WTC11 (cell line): ENCODE measurements at regions not wholly inside any gene's neighbourhood (a gene's known extent, or its start where the extent isn't known, plus 50 kb on each side); places are given as distances from the start of the nearest gene placed in this dataset.

ENCODE experiments used
- ATAC-seq: fragments of 200-7000 bp; cut with Tn5 transposase; 2 replicates; pipeline ENCODE4 v1.10.0; 2021; ENCODE audit warnings: mild to moderate bottlenecking, moderate library complexity
- CTCF ChIA-PET: fragments of 300-600 bp; sonication (Branson Sonifier 250); formaldehyde crosslinking; loops from one replicate; lab custom pipeline; 2021; ENCODE audit warnings: antibody characterized with exemption; lab: Charles Lee
- POLR2A ChIA-PET: fragments of 350-600 bp; sonication (Branson Sonifier 250); formaldehyde crosslinking; loops from one replicate; lab custom pipeline; 2021; ENCODE audit warnings: antibody characterized with exemption; lab: Charles Lee
- DNase-seq: peaks from one replicate; pipeline ENCODE4 v3.0.0; 2021; ENCODE audit warnings: low spot score
- H3K27ac Mint-ChIP-seq: 2 replicates; pipeline ENCODE4 v1.8.0; 2021; ENCODE audit warnings: mixed read lengths
- H3K27me3 Mint-ChIP-seq: 2 replicates; pipeline ENCODE4 v1.8.0; 2021; ENCODE audit warnings: low read depth, mild to moderate bottlenecking, moderate library complexity, mixed read lengths
- H3K36me3 Mint-ChIP-seq: 2 replicates; pipeline ENCODE4 v1.8.0; 2021; ENCODE audit warnings: mixed read lengths
- H3K4me1 Mint-ChIP-seq: 2 replicates; pipeline ENCODE4 v1.8.0; 2022; ENCODE audit warnings: mixed read lengths
- H3K4me3 Mint-ChIP-seq: 2 replicates; pipeline ENCODE4 v1.8.0; 2021; ENCODE audit warnings: mild to moderate bottlenecking, moderate library complexity, mixed read lengths
- H3K9me3 Mint-ChIP-seq: 2 replicates; pipeline ENCODE4 v1.8.0; 2021; ENCODE audit warnings: mixed read lengths
- CREM ChIP-seq: sonication (generic); formaldehyde crosslinking; IDR thresholded peaks from 2 replicates; pipeline ENCODE4 v1.8.1; 2022; ENCODE audit warnings: mild to moderate bottlenecking, missing genetic modification reagents, moderate library complexity
- ELF4 ChIP-seq: sonication (generic); formaldehyde crosslinking; IDR thresholded peaks from 2 replicates; pipeline ENCODE4 v1.8.1; 2022; ENCODE audit warnings: low read depth, mild to moderate bottlenecking, moderate library complexity, missing genetic modification reagents
- EMX1 ChIP-seq: fragments of 250-450 bp; sonication (Bioruptor Pico); IDR thresholded peaks from 2 replicates; pipeline ENCODE4 v1.8.0; 2021; ENCODE audit warnings: mild to moderate bottlenecking
- GABPB1 ChIP-seq: sonication (generic); formaldehyde crosslinking; IDR thresholded peaks from 2 replicates; pipeline ENCODE4 v1.8.1; 2023; ENCODE audit warnings: mild to moderate bottlenecking, missing genetic modification reagents
- GRHL2 ChIP-seq: fragments of 250-450 bp; sonication (Bioruptor Pico); IDR thresholded peaks from 2 replicates; pipeline ENCODE4 v1.8.0; 2022; ENCODE audit warnings: mild to moderate bottlenecking, moderate library complexity; ENCODE audit not compliant: insufficient replicate concordance, severe bottlenecking
- MXD4 ChIP-seq: fragments of 250-450 bp; sonication (Bioruptor Pico); IDR thresholded peaks from 2 replicates; pipeline ENCODE4 v1.8.0; 2021; ENCODE audit warnings: mild to moderate bottlenecking, moderate library complexity, borderline replicate concordance
- NFATC4 ChIP-seq: fragments of 250-450 bp; sonication (Bioruptor Pico); IDR thresholded peaks from 2 replicates; pipeline ENCODE4 v1.9.0; 2021; ENCODE audit warnings: mild to moderate bottlenecking
- NFE2L1 ChIP-seq: sonication (generic); formaldehyde crosslinking; IDR thresholded peaks from 2 replicates; pipeline ENCODE4 v1.8.1; 2023; ENCODE audit warnings: missing genetic modification reagents
- SMAD4 ChIP-seq: sonication (generic); formaldehyde crosslinking; IDR thresholded peaks from 2 replicates; pipeline ENCODE4 v1.8.0; 2022; ENCODE audit warnings: mild to moderate bottlenecking, missing genetic modification reagents
- SOX15 ChIP-seq: fragments of 250-450 bp; sonication (Bioruptor Pico); IDR thresholded peaks from 2 replicates; pipeline ENCODE4 v1.9.0; 2021; ENCODE audit warnings: mild to moderate bottlenecking
- SP1 ChIP-seq: sonication (generic); formaldehyde crosslinking; conservative IDR thresholded peaks from 2 replicates; pipeline ENCODE4 v1.8.1; 2022; ENCODE audit warnings: missing genetic modification reagents
- TEAD1 ChIP-seq: sonication (generic); formaldehyde crosslinking; IDR thresholded peaks from 2 replicates; pipeline ENCODE4 v1.8.0; 2022; ENCODE audit warnings: mild to moderate bottlenecking, missing genetic modification reagents
- ZNF263 ChIP-seq: sonication (generic); formaldehyde crosslinking; IDR thresholded peaks from 2 replicates; pipeline ENCODE4 v1.8.1; 2022; ENCODE audit warnings: low read depth, mild to moderate bottlenecking, moderate library complexity, missing genetic modification reagents
- ZNF416 ChIP-seq: fragments of 250-450 bp; sonication (Bioruptor Pico); IDR thresholded peaks from 2 replicates; pipeline ENCODE4 v1.9.0; 2021; ENCODE audit warnings: mild to moderate bottlenecking, inconsistent platforms
- TF ChIP-seq, protein P1 (sequence below): sonication (generic); formaldehyde crosslinking; conservative IDR thresholded peaks from 2 replicates; pipeline ENCODE4 v1.8.1; 2022; ENCODE audit warnings: mild to moderate bottlenecking, missing genetic modification reagents
- TF ChIP-seq, protein P2 (sequence below): sonication (generic); formaldehyde crosslinking; IDR thresholded peaks from 2 replicates; pipeline ENCODE4 v1.8.0; 2022; ENCODE audit warnings: mild to moderate bottlenecking, missing genetic modification reagents
- TF ChIP-seq, protein P3 (sequence below): sonication (generic); formaldehyde crosslinking; IDR thresholded peaks from 2 replicates; pipeline ENCODE4 v1.8.1; 2022; ENCODE audit warnings: missing genetic modification reagents, borderline replicate concordance
- TF ChIP-seq, protein P4 (sequence below): sonication (generic); formaldehyde crosslinking; IDR thresholded peaks from 2 replicates; pipeline ENCODE4 v1.8.1; 2022; ENCODE audit warnings: mild to moderate bottlenecking, missing genetic modification reagents, moderate library complexity, borderline replicate concordance
- TF ChIP-seq, protein P5 (sequence below): sonication (generic); formaldehyde crosslinking; IDR thresholded peaks from 2 replicates; pipeline ENCODE4 v1.8.1; 2022; ENCODE audit warnings: low read depth, mild to moderate bottlenecking, moderate library complexity, missing genetic modification reagents, borderline replicate concordance
- TF ChIP-seq, protein P6 (sequence below): sonication (generic); formaldehyde crosslinking; IDR thresholded peaks from 2 replicates; pipeline ENCODE4 v1.8.1; 2023; ENCODE audit warnings: mild to moderate bottlenecking, missing genetic modification reagents, moderate library complexity

DNA sequence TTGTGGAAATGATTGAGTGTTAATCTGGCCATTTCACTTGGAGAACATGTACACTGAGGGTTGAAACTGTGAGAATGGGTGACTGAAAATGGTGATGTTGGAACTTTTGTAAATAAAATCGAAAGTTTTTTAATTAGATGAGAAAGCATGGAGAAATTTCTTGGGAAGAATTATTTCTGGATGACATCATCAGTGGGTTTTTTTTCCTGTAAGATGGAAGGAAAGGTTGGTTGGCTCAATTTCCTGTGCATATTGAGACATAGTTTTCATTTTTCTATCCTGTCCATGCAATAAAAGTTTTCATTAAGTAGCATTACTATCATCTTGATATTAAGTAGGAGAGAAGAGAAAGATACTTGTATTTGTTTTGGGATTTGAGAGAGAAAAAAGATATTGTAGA lies 120.6 kb upstream of the HTR2A start (continued):
- TF ChIP-seq, protein P1, sequence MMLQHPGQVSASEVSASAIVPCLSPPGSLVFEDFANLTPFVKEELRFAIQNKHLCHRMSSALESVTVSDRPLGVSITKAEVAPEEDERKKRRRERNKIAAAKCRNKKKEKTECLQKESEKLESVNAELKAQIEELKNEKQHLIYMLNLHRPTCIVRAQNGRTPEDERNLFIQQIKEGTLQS (CRISPR knock-in tag), result no peak
- TF ChIP-seq ELF4 (CRISPR knock-in tag), result no peak
- TF ChIP-seq CREM (CRISPR knock-in tag), result no peak
- TF ChIP-seq TEAD1 (CRISPR knock-in tag), result no peak
- TF ChIP-seq, protein P2, sequence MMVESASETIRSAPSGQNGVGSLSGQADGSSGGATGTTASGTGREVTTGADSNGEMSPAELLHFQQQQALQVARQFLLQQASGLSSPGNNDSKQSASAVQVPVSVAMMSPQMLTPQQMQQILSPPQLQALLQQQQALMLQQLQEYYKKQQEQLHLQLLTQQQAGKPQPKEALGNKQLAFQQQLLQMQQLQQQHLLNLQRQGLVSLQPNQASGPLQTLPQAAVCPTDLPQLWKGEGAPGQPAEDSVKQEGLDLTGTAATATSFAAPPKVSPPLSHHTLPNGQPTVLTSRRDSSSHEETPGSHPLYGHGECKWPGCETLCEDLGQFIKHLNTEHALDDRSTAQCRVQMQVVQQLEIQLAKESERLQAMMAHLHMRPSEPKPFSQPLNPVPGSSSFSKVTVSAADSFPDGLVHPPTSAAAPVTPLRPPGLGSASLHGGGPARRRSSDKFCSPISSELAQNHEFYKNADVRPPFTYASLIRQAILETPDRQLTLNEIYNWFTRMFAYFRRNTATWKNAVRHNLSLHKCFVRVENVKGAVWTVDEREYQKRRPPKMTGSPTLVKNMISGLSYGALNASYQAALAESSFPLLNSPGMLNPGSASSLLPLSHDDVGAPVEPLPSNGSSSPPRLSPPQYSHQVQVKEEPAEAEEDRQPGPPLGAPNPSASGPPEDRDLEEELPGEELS (CRISPR knock-in tag), result no peak

DNA sequence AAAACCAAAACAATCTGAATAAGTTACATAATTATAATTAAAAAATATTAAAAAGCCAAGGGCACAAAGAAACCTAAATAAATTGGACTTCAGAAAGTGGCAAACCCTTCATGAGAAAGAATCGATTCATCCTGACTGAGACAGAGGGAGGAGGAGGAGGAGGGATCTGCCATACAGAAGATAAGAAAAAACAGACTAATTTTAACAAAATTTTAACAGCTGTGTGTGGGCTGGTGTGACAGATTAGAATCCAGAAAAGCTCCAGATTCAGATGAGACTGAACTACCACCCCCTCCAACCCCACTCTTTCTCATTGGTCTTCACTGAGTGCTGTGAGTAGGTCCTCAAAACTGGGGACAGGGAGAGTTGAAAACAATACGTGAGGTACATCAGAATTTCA lies 111.5 kb upstream of the HTR2A start:
- Mint-ChIP-seq H3K4me1 (peaks cover 7% of the 10 kb centered on the region), H3K36me3 (no peaks in the 10 kb centered on the region), H3K9me3 (no peaks in the 10 kb centered on the region), H3K27me3 (no peaks in the 10 kb centered on the region), H3K4me3 (no peak overlapping the region), H3K27ac (no peak overlapping the region)
- ChIA-PET POLR2A (no interaction called here), CTCF (no interaction called here)
- ATAC-seq, result no peak
- TF ChIP-seq, protein P3, sequence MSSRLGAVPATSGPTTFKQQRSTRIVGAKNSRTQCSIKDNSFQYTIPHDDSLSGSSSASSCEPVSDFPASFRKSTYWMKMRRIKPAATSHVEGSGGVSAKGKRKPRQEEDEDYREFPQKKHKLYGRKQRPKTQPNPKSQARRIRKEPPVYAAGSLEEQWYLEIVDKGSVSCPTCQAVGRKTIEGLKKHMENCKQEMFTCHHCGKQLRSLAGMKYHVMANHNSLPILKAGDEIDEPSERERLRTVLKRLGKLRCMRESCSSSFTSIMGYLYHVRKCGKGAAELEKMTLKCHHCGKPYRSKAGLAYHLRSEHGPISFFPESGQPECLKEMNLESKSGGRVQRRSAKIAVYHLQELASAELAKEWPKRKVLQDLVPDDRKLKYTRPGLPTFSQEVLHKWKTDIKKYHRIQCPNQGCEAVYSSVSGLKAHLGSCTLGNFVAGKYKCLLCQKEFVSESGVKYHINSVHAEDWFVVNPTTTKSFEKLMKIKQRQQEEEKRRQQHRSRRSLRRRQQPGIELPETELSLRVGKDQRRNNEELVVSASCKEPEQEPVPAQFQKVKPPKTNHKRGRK (CRISPR knock-in tag), result no peak
- TF ChIP-seq SMAD4 (CRISPR knock-in tag) (no peak), NFATC4 (no peak), GRHL2 (CRISPR knock-in tag) (no peak), NFE2L1 (CRISPR knock-in tag) (no peak)
- TF ChIP-seq, protein P1 (CRISPR knock-in tag), result no peak
- no peak for DNase-seq

DNA sequence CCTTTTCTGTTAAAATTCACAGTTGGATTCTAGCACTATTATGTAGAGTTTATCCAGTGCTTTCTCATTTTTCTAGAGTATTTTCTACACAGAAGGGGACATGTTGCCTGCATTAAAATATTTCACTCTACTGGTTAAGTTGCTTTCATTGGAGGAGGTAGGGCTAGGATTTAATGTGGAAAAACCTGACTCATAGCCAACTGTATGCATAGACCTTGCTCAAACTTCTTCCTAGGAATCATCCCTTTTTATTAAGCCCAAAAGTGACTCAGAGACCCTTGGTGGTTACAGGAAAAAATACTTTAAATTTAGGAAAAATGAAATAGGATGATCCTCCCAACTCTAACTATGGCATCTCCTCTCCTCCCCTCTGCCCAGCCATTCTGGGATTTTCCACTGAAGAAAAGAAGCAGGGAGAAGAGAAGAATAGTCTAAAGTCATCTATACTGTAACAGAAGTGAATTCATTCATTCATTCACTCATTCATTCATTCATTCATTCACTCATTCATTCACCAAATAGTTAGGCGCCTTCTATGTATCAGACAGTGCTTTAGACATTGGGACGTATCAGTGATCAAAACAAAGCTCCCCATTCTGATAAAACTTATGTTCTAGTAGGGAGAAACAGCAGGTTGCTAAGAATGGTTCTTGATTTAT lies 109.0 kb upstream of the HTR2A start:
- ChIA-PET CTCF (no interaction called here), POLR2A (no interaction called here)
- ATAC-seq (no peak), DNase-seq (no peak)
- H3K9me3 Mint-ChIP-seq, result no peaks in the 10 kb centered on the region
- peaks cover 7% of the 10 kb centered on the region for H3K4me1 Mint-ChIP-seq
- TF ChIP-seq, protein P4, sequence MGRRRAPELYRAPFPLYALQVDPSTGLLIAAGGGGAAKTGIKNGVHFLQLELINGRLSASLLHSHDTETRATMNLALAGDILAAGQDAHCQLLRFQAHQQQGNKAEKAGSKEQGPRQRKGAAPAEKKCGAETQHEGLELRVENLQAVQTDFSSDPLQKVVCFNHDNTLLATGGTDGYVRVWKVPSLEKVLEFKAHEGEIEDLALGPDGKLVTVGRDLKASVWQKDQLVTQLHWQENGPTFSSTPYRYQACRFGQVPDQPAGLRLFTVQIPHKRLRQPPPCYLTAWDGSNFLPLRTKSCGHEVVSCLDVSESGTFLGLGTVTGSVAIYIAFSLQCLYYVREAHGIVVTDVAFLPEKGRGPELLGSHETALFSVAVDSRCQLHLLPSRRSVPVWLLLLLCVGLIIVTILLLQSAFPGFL, result no peak
- TF ChIP-seq GABPB1 (CRISPR knock-in tag), result no peak
- TF ChIP-seq, protein P5, sequence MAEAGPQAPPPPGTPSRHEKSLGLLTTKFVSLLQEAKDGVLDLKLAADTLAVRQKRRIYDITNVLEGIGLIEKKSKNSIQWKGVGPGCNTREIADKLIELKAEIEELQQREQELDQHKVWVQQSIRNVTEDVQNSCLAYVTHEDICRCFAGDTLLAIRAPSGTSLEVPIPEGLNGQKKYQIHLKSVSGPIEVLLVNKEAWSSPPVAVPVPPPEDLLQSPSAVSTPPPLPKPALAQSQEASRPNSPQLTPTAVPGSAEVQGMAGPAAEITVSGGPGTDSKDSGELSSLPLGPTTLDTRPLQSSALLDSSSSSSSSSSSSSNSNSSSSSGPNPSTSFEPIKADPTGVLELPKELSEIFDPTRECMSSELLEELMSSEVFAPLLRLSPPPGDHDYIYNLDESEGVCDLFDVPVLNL (CRISPR knock-in tag), result no peak
- H3K27me3 Mint-ChIP-seq, result no peaks in the 10 kb centered on the region
- no peak overlapping the region for H3K27ac Mint-ChIP-seq
- no peaks in the 10 kb centered on the region for H3K36me3 Mint-ChIP-seq
- H3K4me3 Mint-ChIP-seq, result no peak overlapping the region

DNA sequence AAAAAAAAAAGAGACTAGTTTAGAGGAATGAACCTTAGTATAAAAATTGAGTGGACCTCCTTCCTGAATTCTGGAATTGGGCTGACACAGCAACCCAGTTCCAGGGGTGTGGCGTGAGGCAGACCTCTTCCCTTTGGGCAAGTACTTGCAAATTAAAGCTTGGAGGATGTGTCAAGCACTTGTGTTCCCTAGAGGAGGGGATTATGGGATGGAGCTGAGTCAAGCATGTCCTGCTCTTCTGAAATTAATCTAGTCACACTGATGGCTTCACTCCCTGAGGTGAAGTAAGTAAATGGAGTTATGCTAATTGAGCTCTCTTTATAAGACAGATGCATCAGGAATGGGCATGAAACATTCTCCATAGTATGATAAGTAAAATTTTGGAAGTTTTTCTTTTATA lies 107.7 kb upstream of the HTR2A start:
- POLR2A ChIA-PET, result no interaction called here
- Mint-ChIP-seq H3K36me3 (no peaks in the 10 kb centered on the region), H3K4me1 (peaks cover 7% of the 10 kb centered on the region), H3K4me3 (no peak overlapping the region), H3K9me3 (no peaks in the 10 kb centered on the region), H3K27ac (no peak overlapping the region), H3K27me3 (no peaks in the 10 kb centered on the region)
- DNase-seq, result no peak
- CTCF ChIA-PET, result interaction anchor here (0.5 to 1.3 kb wide), 5 partner anchors 110 to 1531 kb away, joined by 3 to 4 read pairs (median 3); no protein-coding TSS in a partner anchor
- no peak for ATAC-seq
- TF ChIP-seq, protein P4, result no peak
- no peak for TF ChIP-seq ZNF263 (CRISPR knock-in tag)
- TF ChIP-seq, protein P6, sequence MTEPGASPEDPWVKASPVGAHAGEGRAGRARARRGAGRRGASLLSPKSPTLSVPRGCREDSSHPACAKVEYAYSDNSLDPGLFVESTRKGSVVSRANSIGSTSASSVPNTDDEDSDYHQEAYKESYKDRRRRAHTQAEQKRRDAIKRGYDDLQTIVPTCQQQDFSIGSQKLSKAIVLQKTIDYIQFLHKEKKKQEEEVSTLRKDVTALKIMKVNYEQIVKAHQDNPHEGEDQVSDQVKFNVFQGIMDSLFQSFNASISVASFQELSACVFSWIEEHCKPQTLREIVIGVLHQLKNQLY (CRISPR knock-in tag), result no peak
- TF ChIP-seq CREM (CRISPR knock-in tag), result no peak
- TF ChIP-seq SMAD4 (CRISPR knock-in tag), result no peak
- TF ChIP-seq EMX1 (CRISPR knock-in tag), result no peak
- TF ChIP-seq SP1 (CRISPR knock-in tag), result no peak
- no peak for TF ChIP-seq ZNF416 (CRISPR knock-in tag)
- no peak for TF ChIP-seq SOX15 (CRISPR knock-in tag)
- no peak for TF ChIP-seq MXD4
